ENCODE measurements at regions not wholly inside any gene's neighbourhood (a gene's known extent, or its start where the extent isn't known, plus 50 kb on each side); places are given as distances from the start of the nearest gene placed in this dataset.

GRCh38 chr12:107598906-107599305 lies 86.7 kb upstream of the PWP1 start:
- no peak overlapping the region for H3K4me3 ChIP-seq
- no peak for TF ChIP-seq EZH2 (IDR thresholded peaks at IDR 0.05; ENCODE audit: borderline replicate concordance)
- TF ChIP-seq EZH2phosphoT487 (IDR thresholded peaks at IDR 0.05; ENCODE audit: low read depth, severe bottlenecking, unreplicated experiment) = no peak
- TF ChIP-seq CTCF (IDR thresholded peaks at IDR 0.05; ENCODE audit: poor library complexity) = no peak
- H3K27ac ChIP-seq = no peak overlapping the region
- H3K4me1 ChIP-seq (ENCODE audit: insufficient read depth) = no peaks in the 10 kb centered on the region
- no peak for DNase-seq (ENCODE audit: low spot score)
- H3K4me2 ChIP-seq = no peak overlapping the region
- H3K36me3 ChIP-seq (replicated peaks; ENCODE audit: insufficient read depth, low read depth) = no peaks in the 10 kb centered on the region
- no peaks in the 10 kb centered on the region for H3K9me2 ChIP-seq (replicated peaks; ENCODE audit: insufficient read depth)
- no peaks in the 10 kb centered on the region for H3K9me3 ChIP-seq (ENCODE audit: low read depth)
- H3K79me2 ChIP-seq = no peaks in the 10 kb centered on the region
- WGBS (ENCODE audit: low lambda C conversion rate, missing lambda C conversion rate) = 94% methylated on average over 3 of the region's 3 CpGs
- H3K27me3 ChIP-seq = no peaks in the 10 kb centered on the region
- no peaks in the 10 kb centered on the region for H4K20me1 ChIP-seq (ENCODE audit: insufficient read depth, poor library complexity, severe bottlenecking)
- no peak overlapping the region for H2AFZ ChIP-seq

GRCh38 chr12:107600581-107601144 lies 84.9 kb upstream of the PWP1 start:
- no peak for DNase-seq (ENCODE audit: low spot score)
- H3K9me2 ChIP-seq (replicated peaks; ENCODE audit: insufficient read depth) = no peaks in the 10 kb centered on the region

GRCh38 chr12:107602446-107602845 lies 83.2 kb upstream of the PWP1 start:
- no peak overlapping the region for H2AFZ ChIP-seq
- H3K9me3 ChIP-seq (ENCODE audit: low read depth) = no peaks in the 10 kb centered on the region
- H3K27ac ChIP-seq = no peak overlapping the region
- no peak overlapping the region for H3K4me3 ChIP-seq
- TF ChIP-seq EZH2 (IDR thresholded peaks at IDR 0.05; ENCODE audit: borderline replicate concordance) = no peak
- no peak for TF ChIP-seq CTCF (IDR thresholded peaks at IDR 0.05; ENCODE audit: poor library complexity)
- no peaks in the 10 kb centered on the region for H3K36me3 ChIP-seq (replicated peaks; ENCODE audit: insufficient read depth, low read depth)
- H3K79me2 ChIP-seq = no peaks in the 10 kb centered on the region
- H3K4me1 ChIP-seq (ENCODE audit: insufficient read depth) = no peaks in the 10 kb centered on the region
- H3K27me3 ChIP-seq = no peaks in the 10 kb centered on the region
- H4K20me1 ChIP-seq (ENCODE audit: insufficient read depth, poor library complexity, severe bottlenecking) = no peaks in the 10 kb centered on the region
- H3K9me2 ChIP-seq (replicated peaks; ENCODE audit: insufficient read depth) = no peaks in the 10 kb centered on the region
- no peak for DNase-seq (ENCODE audit: low spot score)
- 95% methylated on average over 9 of the region's 9 CpGs for whole genome bisulfite sequencing (ENCODE audit: low lambda C conversion rate, missing lambda C conversion rate)
- no peak overlapping the region for H3K4me2 ChIP-seq

More at GRCh38 chr12:107600581-107601144, 84.9 kb upstream of the PWP1 start:
- Histone ChIP-seq H3K4me2 (no peak overlapping the region), H3K4me3 (no peak overlapping the region), H4K20me1 (ENCODE audit: insufficient read depth, poor library complexity, severe bottlenecking) (no peaks in the 10 kb centered on the region), H3K36me3 (replicated peaks; ENCODE audit: insufficient read depth, low read depth) (no peaks in the 10 kb centered on the region), H3K9me3 (ENCODE audit: low read depth) (no peaks in the 10 kb centered on the region), H3K27ac (no peak overlapping the region), H3K27me3 (no peaks in the 10 kb centered on the region), H2AFZ (no peak overlapping the region), H3K4me1 (ENCODE audit: insufficient read depth) (no peaks in the 10 kb centered on the region), H3K79me2 (no peaks in the 10 kb centered on the region)
- WGBS (ENCODE audit: low lambda C conversion rate, missing lambda C conversion rate) = 89% methylated on average over 4 of the region's 4 CpGs
- TF ChIP-seq EZH2phosphoT487 (IDR thresholded peaks at IDR 0.05; ENCODE audit: low read depth, severe bottlenecking, unreplicated experiment) = no peak
- no peak for TF ChIP-seq EZH2 (IDR thresholded peaks at IDR 0.05; ENCODE audit: borderline replicate concordance)
- TF ChIP-seq CTCF (IDR thresholded peaks at IDR 0.05; ENCODE audit: poor library complexity) = no peak

- Histone ChIP-seq H3K4me2 (no peak overlapping the region), H3K79me2 (no peaks in the 10 kb centered on the region), H3K4me3 (no peak overlapping the region), H3K27me3 (no peaks in the 10 kb centered on the region), H4K20me1 (ENCODE audit: insufficient read depth, poor library complexity, severe bottlenecking) (no peaks in the 10 kb centered on the region), H2AFZ (no peak overlapping the region), H3K9me2 (replicated peaks; ENCODE audit: insufficient read depth) (no peaks in the 10 kb centered on the region), H3K36me3 (replicated peaks; ENCODE audit: insufficient read depth, low read depth) (no peaks in the 10 kb centered on the region), H3K27ac (no peak overlapping the region), H3K4me1 (ENCODE audit: insufficient read depth) (no peaks in the 10 kb centered on the region), H3K9me3 (ENCODE audit: low read depth) (no peaks in the 10 kb centered on the region)
- no peak for TF ChIP-seq EZH2 (IDR thresholded peaks at IDR 0.05; ENCODE audit: borderline replicate concordance)
- no peak for DNase-seq (ENCODE audit: low spot score)
- 64% methylated on average over 3 of the region's 3 CpGs for WGBS (ENCODE audit: low lambda C conversion rate, missing lambda C conversion rate)
These were observed 80.3 kb upstream of the PWP1 start for GRCh38 chr12:107605293-107605692.
